ENCODE measurements at regions not wholly inside any gene's neighbourhood (a gene's known extent, or its start where the extent isn't known, plus 50 kb on each side); places are given as distances from the start of the nearest gene placed in this dataset.
A peak's percentile ranks its signal among the peaks of the same experiment; 100 is the strongest.

- DNase-seq (ENCODE audit: low read depth in 3 of 3), result no peak
These were observed 142.2 kb downstream of the IRS2 start for GRCh38 chr13:109644069-109644750.

GRCh38 chr13:109642358-109642757 is 144.0 kb downstream of the IRS2 start:
- DNase-seq (ENCODE audit: low read depth in 3 of 3), result no peak

DNA sequence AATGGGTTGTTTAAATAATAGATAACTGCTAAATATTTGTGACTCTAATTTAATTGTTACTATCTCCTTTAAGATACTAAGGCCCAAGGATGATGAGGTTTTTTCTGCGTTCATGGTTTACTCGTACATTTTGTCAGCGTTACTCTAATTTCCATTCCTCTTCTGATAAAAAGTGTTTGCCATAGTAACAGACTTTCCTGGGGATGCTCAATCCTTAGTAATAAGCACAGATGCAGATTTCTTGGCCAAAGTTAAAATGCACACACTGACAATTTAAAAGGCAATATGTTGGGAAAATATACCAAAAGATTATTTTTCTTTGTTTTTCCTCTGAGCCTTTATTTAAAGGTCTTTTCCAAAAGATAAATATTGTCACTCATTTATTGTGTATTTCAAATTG is 149.6 kb downstream of the IRS2 start:
- no peak for DNase-seq (ENCODE audit: low read depth in 3 of 3)

DNA sequence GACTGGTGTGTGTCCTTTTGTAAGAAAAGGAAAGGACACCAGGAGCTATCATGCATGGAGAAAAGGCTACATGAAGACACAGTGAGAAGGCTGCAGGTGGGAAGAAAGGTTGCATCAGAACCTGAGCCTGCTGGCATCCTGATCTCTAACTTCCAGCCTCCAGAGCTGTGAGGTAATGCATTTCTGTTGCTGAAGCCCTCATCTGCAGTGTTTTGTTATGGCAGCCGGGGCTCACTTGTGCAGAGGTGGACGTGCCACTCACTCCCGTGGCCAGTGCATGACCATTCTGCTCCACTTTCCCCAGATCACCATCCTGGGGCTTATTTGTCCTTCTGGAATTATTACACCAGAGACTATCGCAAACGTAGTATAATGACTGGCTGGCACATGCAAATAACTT is 155.3 kb downstream of the IRS2 start:
- no peak for DNase-seq (ENCODE audit: low read depth in 3 of 3)

DNA sequence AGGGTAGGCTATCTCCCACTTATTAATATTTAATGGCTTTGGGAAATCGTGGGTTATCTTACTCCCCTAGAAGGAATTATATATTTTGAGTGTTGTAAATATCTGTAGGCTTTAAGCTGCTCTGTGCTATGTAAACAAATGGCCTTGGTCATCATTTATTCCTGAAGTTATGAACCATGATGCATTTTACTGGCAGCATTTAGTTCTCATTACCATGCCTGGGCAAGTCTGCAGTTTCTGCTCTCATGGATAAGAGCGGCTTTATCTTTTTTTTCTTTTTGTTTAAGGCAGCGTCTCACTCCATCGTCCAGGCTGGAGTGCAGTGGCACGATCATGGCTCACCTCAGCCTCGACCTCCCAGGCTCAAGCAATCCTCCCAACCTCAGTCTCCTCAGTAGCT is 156.1 kb downstream of the IRS2 start:
- no peak for DNase-seq (ENCODE audit: low read depth in 3 of 3)

DNA sequence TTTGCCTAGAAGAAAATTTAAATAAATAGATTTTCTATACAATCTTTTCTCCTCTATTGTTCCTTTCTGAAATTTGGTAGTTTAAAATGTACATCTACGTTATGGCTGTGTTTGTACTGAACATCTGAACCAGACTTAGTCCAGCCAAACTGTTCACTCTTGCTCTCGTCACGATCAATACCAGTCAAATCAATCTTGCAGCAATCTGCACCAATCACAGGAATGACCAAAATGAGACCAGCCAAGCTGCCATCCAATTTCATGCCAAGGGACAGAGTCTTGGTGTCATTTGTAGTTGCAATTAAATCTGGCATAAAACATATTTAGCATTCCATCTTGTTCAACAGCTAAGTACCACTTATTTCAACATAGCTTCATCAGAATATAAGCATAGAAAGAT is 156.6 kb downstream of the IRS2 start:
- DNase-seq (ENCODE audit: low read depth in 3 of 3), result no peak

DNA sequence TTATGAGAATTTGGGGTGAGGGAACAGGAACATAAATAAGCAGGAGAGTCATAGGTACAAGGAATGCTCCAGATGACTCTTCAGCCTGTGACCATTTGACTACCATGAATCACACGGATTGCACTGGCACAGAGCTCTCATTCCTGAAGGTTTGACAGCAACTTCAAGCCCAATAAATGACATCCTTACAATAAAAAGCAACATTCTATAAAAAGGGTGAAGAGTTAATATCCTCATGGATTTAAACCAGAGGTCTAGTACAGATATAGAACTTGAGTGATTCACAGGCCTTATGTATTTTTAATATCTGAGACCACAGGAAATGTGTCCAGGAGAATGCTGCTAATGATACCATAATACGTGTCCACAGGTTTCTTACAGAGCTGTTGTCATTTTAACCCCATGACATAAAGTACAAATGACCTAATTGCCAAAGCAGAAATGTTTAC is 158.1 kb downstream of the IRS2 start:
- DNase-seq (ENCODE audit: low read depth in 3 of 3), result no peak

DNA sequence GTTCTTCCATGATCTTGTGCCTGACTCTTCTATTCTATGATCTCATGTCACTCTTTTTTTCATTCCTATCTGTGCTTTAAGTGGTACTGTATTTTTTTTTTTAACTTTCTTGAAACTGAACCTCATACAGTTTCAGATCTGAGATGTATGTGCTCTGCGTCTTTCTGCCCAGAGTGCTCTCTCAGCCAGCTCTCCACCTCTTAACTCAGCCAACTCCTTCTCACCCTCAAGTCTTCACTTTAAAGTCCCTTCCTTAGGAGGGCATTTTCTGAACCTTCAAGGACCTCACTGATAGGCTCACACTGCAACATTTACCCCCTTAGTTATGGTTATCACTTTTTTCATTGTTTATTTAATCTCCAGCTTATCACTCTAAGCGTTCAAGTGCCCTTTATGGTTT is 158.7 kb downstream of the IRS2 start:
- no peak for DNase-seq (ENCODE audit: low read depth in 3 of 3)

GRCh38 chr13:109626386-109627171 is 159.8 kb downstream of the IRS2 start:
- no peak for DNase-seq (ENCODE audit: low read depth in 3 of 3)

DNA sequence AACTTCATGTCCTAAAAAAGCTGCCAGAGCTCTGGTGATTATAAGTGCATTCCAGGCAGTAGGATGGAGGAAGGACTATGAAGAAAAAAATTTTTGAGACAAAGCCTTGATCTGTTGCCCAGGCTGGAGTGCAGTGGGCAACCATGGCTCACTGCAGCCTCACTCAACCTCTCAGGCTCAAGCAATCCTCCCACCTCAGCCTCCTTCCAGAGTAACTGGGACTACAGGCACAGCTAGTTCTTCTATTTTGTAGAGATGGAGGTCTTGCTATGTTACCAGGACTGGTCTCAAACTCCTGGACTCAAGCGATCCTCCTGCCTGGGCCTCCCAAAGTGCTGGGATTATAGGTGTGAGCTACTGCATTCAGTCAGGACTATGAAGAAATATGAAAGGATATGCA is 161.2 kb downstream of the IRS2 start:
- DNase-seq (ENCODE audit: low read depth in 3 of 3), result no peak

- DNase-seq (ENCODE audit: low read depth in 3 of 3), result no peak
These were observed 164.4 kb downstream of the IRS2 start for GRCh38 chr13:109622006-109622405.

DNA sequence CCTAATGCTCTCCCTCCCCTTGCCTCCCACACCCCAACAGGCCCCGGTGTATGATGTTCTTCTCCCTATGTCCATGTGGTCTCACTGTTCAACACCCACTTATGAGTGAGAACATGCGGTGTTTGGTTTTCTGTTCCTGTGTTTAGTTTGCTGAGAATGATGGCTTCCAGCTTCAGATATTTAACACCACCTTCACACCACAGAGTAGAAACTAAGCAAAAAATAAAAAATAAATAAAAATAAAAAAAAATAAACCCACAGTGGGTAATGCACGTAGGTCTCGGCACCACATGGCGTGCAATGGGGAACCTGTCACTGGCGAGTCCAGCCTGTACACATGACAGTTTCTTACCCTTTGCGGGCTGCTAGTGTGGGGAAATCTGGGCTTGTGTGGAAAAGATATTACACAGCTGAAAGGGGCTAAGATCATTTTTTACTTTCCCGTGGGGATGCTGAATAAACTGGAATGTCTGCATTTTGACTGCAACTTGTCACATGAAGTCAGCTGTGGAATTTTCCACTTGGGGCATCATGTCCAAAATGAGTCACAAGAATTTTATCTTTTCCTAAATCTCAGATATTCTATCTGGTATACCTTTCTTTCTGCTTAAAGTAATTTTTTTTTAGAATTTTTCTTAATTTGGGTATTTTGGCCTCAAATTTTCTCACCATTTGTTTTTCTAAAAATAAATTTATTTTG is 170.5 kb downstream of the IRS2 start:
- no peak for DNase-seq (ENCODE audit: low read depth in 3 of 3)

GRCh38 chr13:109611912-109612691 is 174.3 kb downstream of the IRS2 start:
- no peak for DNase-seq (ENCODE audit: low read depth in 3 of 3)

GRCh38 chr13:109610517-109610916 is 175.9 kb downstream of the IRS2 start:
- DNase-seq (ENCODE audit: low read depth in 3 of 3), result peak in 2 of 3 experiments; percentile 2 to 22

DNA sequence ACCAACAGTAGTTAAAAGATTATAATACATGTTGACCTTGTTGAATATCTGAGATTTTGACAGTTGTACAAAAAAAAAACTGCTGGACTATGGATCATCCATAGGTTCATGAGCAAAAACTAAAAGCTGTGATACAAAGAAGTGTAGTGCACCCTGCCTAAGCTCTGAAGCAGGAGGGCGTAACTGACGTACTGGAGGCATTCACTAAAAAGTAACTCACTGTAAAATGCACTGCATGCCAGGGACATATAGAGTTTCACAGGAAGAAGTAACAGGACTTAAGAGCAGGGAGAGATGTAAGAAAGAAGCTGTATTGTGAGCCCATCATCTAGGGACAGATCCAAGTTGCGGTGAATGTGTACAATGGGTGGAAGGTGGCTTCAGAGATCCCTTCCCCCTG is 177.9 kb downstream of the IRS2 start:
- DNase-seq (ENCODE audit: low read depth in 3 of 3), result no peak

GRCh38 chr13:109608059-109608458 is 178.3 kb downstream of the IRS2 start:
- no peak for DNase-seq (ENCODE audit: low read depth in 3 of 3)

GRCh38 chr13:109606520-109606919 is 179.9 kb downstream of the IRS2 start:
- DNase-seq (ENCODE audit: low read depth in 3 of 3), result no peak

DNA sequence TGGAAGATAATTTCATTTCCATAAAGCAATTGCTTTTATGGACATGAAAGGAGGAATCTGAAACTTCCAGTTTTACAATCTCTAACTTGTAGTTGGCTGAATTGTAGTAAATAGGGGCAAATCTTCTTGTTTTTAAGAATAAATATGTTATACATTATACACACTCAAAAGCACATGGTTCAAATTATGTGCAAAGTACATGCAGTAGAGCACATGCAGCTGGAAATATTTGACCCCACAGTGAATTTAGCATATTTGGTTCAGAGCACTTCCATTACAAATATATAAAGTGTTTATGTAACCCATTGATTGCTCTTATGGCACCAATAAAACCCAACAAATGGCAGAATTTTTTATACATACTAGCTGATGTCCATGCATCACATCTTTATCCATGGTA is 180.5 kb downstream of the IRS2 start:
- no peak for DNase-seq (ENCODE audit: low read depth in 3 of 3)

DNA sequence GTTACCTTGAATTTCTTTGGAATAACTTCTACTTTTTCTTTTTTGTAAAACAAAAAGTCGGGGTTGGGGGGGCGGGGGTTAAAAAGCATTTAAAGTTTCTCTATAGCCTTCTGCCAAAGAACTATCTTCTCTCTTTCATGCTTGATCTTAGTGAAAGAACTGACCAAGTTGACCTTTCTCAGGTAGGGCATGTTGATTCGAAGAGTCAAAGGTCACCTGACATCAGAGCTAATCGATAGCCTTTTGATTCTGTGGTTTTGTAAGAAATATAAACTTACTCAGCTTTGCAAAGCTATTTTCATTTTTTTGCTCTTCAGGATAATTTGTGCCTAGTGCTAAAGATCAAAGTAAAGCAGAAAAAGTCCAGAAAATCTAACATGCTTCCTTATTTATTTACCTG is 181.5 kb downstream of the IRS2 start:
- no peak for DNase-seq (ENCODE audit: low read depth in 3 of 3)

DNA sequence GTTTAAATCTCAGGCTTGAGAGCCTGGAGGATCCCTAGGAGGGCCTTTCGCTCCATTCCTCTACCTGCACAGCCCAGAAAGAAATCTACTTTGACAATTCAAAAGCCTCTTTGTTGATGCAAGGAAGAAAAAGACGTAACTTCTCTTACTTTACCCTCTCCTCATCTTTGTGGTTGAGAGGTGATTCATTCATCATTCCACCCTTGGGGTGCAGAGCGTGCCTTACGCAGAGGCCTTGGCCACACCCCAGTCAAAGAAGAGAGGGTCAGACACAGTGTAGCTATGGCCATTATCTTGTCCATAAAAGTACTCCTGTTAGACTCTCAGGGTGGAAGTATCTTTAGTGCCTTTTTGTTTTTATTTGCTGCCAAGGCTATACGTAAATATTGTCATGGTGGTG is 184.0 kb downstream of the IRS2 start:
- DNase-seq (ENCODE audit: low read depth in 3 of 3), result no peak

GRCh38 chr13:109599901-109600657 is 186.3 kb downstream of the IRS2 start:
- DNase-seq (ENCODE audit: low read depth in 3 of 3), result no peak

All from stimulated activated CD4-positive, alpha-beta T cell treated with anti-CD3 and anti-CD28 coated beads, TNF-alpha, amount 100 ng/mL, for 24 hours (primary cell).